ENCODE measurements at regions not wholly inside any gene's neighbourhood (a gene's known extent, or its start where the extent isn't known, plus 50 kb on each side); places are given as distances from the start of the nearest gene placed in this dataset.

DNA sequence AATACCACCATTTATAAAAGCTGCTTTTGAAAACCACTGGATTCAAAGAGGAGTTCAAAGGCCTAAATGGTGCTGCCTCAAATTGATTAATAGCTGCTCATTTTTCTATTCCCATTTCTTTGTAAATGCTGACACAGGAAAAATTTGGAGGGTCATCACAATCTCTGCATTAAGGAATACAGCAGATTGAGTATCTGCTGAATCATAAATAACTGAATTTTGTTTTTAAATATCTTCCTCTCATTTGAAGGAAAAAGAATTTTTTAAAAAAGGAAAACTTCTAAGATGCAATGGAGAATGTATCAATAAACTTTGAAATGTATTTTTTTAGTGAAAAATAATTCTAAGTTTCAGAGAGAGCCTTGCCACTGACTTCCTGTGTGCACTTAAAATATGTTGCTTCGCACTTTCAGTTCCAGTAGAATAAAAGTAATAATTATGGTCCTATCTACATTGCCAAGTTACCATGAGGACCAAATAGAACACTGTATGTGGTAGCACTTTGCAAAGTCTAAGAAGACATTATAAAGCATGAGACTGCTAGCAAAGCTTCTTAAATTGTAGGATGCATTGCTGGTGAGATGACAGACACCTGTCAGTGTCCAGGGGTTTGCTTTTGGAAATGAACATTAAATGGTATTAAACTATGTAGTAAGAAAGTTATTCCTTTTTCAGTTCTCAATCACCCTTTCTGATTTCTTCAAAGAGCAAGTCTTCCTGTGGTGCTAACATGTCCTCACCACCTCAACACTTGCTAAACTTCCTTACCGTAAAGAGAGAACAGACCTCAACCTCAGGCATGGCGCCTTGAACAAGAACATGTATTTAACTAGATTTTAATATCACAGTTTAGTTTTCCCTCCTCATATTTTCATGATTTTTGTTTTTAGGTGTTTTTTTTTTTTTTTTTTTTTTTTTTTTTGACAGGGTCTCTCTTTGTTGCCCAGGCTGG lies 555.1 kb downstream of the EBF1 start:
- H3K4me2 ChIP-seq (ENCODE audit: control insufficient read depth, insufficient read depth): no peak overlapping the region
- H3K9me3 ChIP-seq (replicated peaks; ENCODE audit: control insufficient read depth, insufficient read depth, low read length): no peaks in the 10 kb centered on the region; the same call in 2 of the 3 replicates
- intact Hi-C loops (cut with micrococcal nuclease; ENCODE audit: unreplicated experiment) (no loop called here), in situ Hi-C loops (cut with MboI) (no loop called here)
- no peak overlapping the region for H3K27ac ChIP-seq (ENCODE audit: control insufficient read depth, insufficient read depth)
- no peaks in the 10 kb centered on the region for H3K27me3 ChIP-seq (replicated peaks in 1 of 2; ENCODE audit: control insufficient read depth in 2 of 2, insufficient read depth in 2 of 2, low read length in 1 of 2)
- no peak for DNase-seq (ENCODE audit: low read depth, low spot score)
- H2AFZ ChIP-seq (ENCODE audit: control insufficient read depth, low read depth, low read length): no peak overlapping the region
- no peak overlapping the region for H3K9ac ChIP-seq (ENCODE audit: control insufficient read depth, insufficient read depth, low read length)
- H3K4me3 ChIP-seq: no peak overlapping the region
- ChIA-PET POLR2A (no interaction called here), RAD21 (ENCODE audit: unreplicated experiment) (interaction anchor here (1.4 kb wide), 1 partner anchor 9 kb away, joined by 3 read pairs; no protein-coding TSS in a partner anchor), CTCF (no interaction called here), SMC1A (ENCODE audit: uncharacterized antibody, unreplicated experiment) (interaction anchor here (0.6 to 1.2 kb wide), 2 partner anchors 20 to 62 kb away, joined by 3 to 4 read pairs; no protein-coding TSS in a partner anchor)
- WGBS (ENCODE audit: insufficient coverage, insufficient replicate concordance, low lambda C conversion rate, missing lambda C conversion rate): 68% methylated on average over 3 of the region's 3 CpGs
- H4K20me1 ChIP-seq (ENCODE audit: control insufficient read depth, insufficient read depth): no peaks in the 10 kb centered on the region
- H3K79me2 ChIP-seq (ENCODE audit: control insufficient read depth, insufficient read depth, low read length): no peaks in the 10 kb centered on the region
- TF ChIP-seq ASH2L (IDR thresholded peaks at IDR 0.05; ENCODE audit: borderline replicate concordance, low read depth) (no peak), CBX5 (IDR thresholded peaks at IDR 0.05; ENCODE audit: low read depth) (no peak), NFYB (IDR thresholded peaks at IDR 0.05; ENCODE audit: insufficient read depth, low read depth, low read length) (no peak), SKIL (IDR thresholded peaks at IDR 0.05; ENCODE audit: low read depth, poor library complexity, severe bottlenecking) (no peak), E2F4 (IDR thresholded peaks at IDR 0.05; ENCODE audit: low read depth, low read length) (no peak), MXI1 (IDR thresholded peaks at IDR 0.05; ENCODE audit: low read depth, low read length) (no peak), EZH2 (IDR thresholded peaks at IDR 0.05; ENCODE audit: borderline replicate concordance, control insufficient read depth, low read depth, low read length) (no peak), MYC (IDR thresholded peaks at IDR 0.05; ENCODE audit: insufficient read depth, insufficient read length, insufficient replicate concordance, low read length, severe bottlenecking) (no peak)
- TF ChIP-seq, protein P1, sequence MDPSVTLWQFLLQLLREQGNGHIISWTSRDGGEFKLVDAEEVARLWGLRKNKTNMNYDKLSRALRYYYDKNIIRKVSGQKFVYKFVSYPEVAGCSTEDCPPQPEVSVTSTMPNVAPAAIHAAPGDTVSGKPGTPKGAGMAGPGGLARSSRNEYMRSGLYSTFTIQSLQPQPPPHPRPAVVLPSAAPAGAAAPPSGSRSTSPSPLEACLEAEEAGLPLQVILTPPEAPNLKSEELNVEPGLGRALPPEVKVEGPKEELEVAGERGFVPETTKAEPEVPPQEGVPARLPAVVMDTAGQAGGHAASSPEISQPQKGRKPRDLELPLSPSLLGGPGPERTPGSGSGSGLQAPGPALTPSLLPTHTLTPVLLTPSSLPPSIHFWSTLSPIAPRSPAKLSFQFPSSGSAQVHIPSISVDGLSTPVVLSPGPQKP (IDR thresholded peaks at IDR 0.05; ENCODE audit: low read depth, low read length): no peak
- no TSS peak for BruUV-seq (replicated peaks)
- FAIRE-seq: no peak
- ATAC-seq: peak; percentile 31; the same call in 1 of the 3 replicates
- H3K4me1 ChIP-seq (ENCODE audit: control insufficient read depth, insufficient read depth, low read length): no peaks in the 10 kb centered on the region
- H3K36me3 ChIP-seq (ENCODE audit: control insufficient read depth in 2 of 2, insufficient read depth in 2 of 2, low read length in 1 of 2): no peaks in the 10 kb centered on the region
